Superior temporal gyrus (tissue), 1 donor: ENCODE measurements at regions not wholly inside any gene's neighbourhood (a gene's known extent, or its start where the extent isn't known, plus 50 kb on each side); places are given as distances from the start of the nearest gene placed in this dataset.
"Not testable (repeated sequence)": the region's sequence is repeated elsewhere in the genome, so short reads cannot be mapped to it uniquely, and the experiment has no call there.

Experiments used
- DNase-seq: peaks from one replicate; pipeline ENCODE4 v3.0.0-alpha.2; 2016; ENCODE audit errors: extremely low spot score

- DNase-seq, result no peak
These were observed 83.0 kb upstream of the SULF2 start for GRCh38 chr20:47868236-47868635.

- DNase-seq, result no peak
These were observed 82.5 kb upstream of the SULF2 start for GRCh38 chr20:47867831-47868230.

- DNase-seq, result no peak
These were observed 81.2 kb upstream of the SULF2 start for GRCh38 chr20:47866480-47866879.

- no peak for DNase-seq
These were observed 80.6 kb upstream of the SULF2 start for GRCh38 chr20:47865912-47866311.

- no peak for DNase-seq
These were observed 80.2 kb upstream of the SULF2 start for GRCh38 chr20:47865451-47865850.

GRCh38 chr20:47863981-47864380 lies 78.7 kb upstream of the SULF2 start:
- DNase-seq, result no peak

GRCh38 chr20:47863315-47863965 lies 78.2 kb upstream of the SULF2 start:
- no peak for DNase-seq

- no peak for DNase-seq
These were observed 77.4 kb upstream of the SULF2 start for GRCh38 chr20:47862574-47863240.

GRCh38 chr20:47861116-47861515 lies 75.8 kb upstream of the SULF2 start:
- no peak for DNase-seq

GRCh38 chr20:47860049-47860830 lies 75.0 kb upstream of the SULF2 start:
- DNase-seq, result no peak

- no peak for DNase-seq
These were observed 74.0 kb upstream of the SULF2 start for GRCh38 chr20:47859278-47859677.

- no peak for DNase-seq
These were observed 72.5 kb upstream of the SULF2 start for GRCh38 chr20:47857569-47858464.

- DNase-seq, result no peak
These were observed 71.9 kb upstream of the SULF2 start for GRCh38 chr20:47857187-47857568.

- DNase-seq, result no peak
These were observed 70.5 kb upstream of the SULF2 start for GRCh38 chr20:47855799-47856198.

GRCh38 chr20:47854687-47855212 lies 69.5 kb upstream of the SULF2 start:
- DNase-seq, result no peak

- DNase-seq, result no peak
These were observed 66.5 kb upstream of the SULF2 start for GRCh38 chr20:47851774-47852173.

GRCh38 chr20:47850146-47850545 lies 64.9 kb upstream of the SULF2 start:
- no peak for DNase-seq

- no peak for DNase-seq
These were observed 64.3 kb upstream of the SULF2 start for GRCh38 chr20:47849596-47849995.

GRCh38 chr20:47849006-47849405 lies 63.7 kb upstream of the SULF2 start:
- DNase-seq, result no peak

GRCh38 chr20:47848534-47848933 lies 63.3 kb upstream of the SULF2 start:
- DNase-seq, result not testable (repeated sequence)

GRCh38 chr20:47847884-47848485 lies 62.7 kb upstream of the SULF2 start:
- no peak for DNase-seq
